GM18951 (cell line): ENCODE measurements at regions not wholly inside any gene's neighbourhood (a gene's known extent, or its start where the extent isn't known, plus 50 kb on each side); places are given as distances from the start of the nearest gene placed in this dataset.

Experiments
- POLR2A ChIP-seq: IDR thresholded peaks from 4 replicates; pipeline ENCODE4 v1.6.1; 2011; ENCODE audit warnings: mild to moderate bottlenecking; ENCODE audit not compliant: insufficient read length, insufficient read depth; ENCODE audit errors: extremely low read depth
- in situ Hi-C: fragments of 300-500 bp; cut with MboI; formaldehyde crosslinking; loops from one replicate; pipeline ENCODE4 v1.12.0; 2022; ENCODE audit warnings: low sequenced_read_pairs, mixed read lengths, inconsistent platforms; ENCODE audit not compliant: unreplicated experiment

DNA sequence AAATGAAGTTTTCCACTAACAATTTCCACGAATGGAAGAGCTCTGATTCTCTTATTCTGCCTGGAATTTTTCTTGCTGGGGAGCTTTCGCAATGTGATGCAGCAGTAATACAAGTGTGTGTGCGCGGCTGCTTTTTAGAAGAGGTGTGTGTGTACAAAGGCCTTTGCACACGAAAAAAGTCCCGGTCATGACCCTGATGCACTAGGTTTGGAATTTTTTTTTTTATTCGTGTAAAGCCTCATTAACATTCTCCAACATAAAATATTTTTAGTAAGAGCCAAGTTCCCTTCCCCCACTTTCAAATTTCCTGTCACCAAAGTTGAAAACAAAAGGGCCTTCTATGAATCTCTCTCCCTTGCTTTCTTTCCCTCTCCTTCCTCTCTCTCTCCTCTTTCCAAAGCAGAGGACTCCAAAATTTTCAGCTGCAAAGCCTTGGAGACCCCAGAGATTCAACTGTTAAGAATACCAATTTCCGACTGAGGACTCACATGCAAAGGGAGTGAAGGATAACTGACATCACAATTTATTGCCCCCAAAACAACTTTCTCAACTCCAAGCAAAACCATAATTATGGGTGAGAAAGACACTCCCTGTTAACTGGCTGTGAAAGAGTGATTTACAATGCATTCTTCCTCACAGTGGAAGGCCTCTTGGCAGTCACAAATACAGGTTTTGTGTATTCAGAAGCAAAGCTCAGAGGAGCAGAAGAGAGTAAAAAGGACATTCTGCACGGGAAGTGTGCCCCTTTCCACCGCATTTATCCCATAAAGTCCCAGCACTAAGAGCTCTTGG lies 421.2 kb upstream of the JARID2 start:
- in situ Hi-C loops: no loop called here
- no peak for TF ChIP-seq POLR2A

DNA sequence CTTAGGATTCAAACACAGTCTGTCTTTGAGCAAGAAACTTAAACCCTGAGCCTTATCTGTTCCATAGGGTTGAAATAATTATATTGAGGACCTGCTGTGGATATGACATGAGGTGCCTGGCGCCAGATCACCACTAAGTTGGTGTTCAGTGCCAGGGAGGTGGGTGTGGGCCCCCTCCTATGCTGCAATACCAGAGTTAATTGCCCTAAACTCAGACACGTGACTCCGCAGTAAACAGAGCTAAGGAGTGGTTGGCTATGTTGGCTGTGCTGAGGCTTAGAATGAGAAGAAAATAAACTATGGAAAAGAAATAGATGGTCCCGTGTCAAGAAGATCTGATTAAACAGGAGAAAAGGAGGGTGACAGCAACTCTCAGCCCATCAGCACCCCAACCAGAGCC lies 419.4 kb upstream of the JARID2 start:
- in situ Hi-C loops: no loop called here
- TF ChIP-seq POLR2A: no peak

DNA sequence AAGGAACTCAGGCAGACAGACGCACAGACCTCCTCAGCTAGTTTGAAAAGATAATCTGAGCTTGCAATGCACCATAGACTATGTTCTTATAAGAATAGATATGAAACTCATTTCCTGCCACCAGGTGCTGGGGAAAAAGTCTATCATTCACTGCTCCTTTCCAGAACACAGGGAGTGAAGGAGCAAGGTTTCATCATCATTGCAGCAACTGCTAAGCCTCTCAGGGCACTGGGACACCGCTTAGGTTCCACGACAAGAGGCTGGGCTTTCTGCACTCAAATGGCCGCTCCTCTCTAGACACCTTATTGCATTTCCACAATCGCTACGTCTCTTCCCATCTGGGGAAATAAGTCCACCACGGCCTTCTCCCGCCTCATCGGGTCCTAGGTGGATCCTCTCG lies 418.5 kb upstream of the JARID2 start:
- in situ Hi-C loops: no loop called here
- no peak for TF ChIP-seq POLR2A

DNA sequence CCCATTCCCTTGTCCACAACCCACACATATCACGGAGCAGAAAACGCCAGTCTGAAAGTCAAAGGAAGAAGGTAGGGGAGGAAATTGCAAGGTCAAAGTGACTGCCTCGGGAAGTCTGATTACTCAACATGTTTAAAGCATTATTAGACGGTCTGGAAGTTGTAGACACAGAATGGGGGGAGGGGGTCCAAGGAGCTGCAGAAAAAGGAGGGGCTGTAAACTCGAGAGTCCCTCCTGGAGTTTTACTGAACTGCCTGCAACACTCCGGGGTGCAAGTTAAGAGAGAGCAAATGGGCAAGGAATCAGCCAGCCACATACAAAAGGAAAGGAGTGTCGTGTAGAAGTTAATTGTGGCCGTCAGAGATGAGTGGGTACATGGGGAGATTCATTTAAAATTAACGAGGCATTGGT lies 417.7 kb upstream of the JARID2 start:
- in situ Hi-C loops: no loop called here
- TF ChIP-seq POLR2A: no peak

DNA sequence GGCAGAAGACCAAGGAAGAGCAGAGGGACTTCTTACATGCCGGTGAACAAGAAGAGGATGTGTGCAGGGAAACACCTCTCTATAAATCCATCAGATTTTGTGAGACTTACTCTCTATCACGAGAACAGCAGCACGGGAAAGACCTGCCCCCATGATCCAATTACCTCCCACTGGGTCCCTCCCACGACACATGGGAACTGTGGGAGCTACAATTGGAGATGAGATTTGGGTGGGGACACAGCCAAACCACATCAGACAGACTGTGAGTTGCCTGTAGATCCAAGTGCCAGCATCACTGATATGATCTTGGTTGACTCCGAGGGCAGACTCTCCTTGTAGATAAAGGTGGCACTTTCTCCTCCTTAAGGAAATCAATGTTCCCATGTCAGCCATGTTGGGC lies 414.8 kb upstream of the JARID2 start:
- TF ChIP-seq POLR2A: no peak
- in situ Hi-C loops: no loop called here

DNA sequence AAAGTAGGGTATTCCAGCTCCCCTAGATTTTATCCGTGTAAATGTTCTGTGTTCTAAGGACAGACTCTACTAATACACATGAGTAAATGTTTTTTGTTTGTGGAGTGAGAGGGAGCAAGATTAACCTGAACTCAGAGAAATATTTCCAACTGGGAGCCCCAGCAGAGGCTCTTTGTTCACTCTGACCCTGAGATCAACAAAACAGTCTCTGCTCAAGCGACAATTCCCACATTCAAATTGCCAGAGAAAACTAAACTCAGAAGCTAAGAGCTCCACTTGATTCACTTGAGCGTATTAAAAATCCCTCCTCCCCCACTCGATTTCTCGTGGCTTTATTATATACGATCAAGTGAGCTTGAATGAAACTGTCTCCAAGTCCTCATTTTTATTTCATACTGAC lies 413.9 kb upstream of the JARID2 start:
- TF ChIP-seq POLR2A: no peak
- in situ Hi-C loops: no loop called here

DNA sequence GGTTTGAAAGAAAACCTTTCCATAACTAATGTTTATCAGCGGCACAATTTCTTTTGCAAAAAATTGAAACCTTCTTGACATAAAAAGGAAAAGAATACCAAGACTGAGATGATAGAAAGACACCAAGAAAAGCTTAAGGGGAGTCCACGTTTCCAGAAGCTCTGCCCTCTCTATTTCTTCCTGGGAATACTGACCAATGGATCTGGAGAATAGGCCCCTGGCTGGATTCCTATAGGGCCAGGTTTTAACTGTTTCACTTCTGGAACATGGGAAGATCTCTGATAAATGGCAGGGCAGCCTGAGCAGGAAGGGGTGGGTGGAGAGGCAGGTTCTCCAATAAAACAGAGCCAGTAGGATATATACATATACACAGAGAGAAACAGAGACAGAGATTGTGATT lies 413.4 kb upstream of the JARID2 start:
- TF ChIP-seq POLR2A: no peak
- in situ Hi-C loops: no loop called here

DNA sequence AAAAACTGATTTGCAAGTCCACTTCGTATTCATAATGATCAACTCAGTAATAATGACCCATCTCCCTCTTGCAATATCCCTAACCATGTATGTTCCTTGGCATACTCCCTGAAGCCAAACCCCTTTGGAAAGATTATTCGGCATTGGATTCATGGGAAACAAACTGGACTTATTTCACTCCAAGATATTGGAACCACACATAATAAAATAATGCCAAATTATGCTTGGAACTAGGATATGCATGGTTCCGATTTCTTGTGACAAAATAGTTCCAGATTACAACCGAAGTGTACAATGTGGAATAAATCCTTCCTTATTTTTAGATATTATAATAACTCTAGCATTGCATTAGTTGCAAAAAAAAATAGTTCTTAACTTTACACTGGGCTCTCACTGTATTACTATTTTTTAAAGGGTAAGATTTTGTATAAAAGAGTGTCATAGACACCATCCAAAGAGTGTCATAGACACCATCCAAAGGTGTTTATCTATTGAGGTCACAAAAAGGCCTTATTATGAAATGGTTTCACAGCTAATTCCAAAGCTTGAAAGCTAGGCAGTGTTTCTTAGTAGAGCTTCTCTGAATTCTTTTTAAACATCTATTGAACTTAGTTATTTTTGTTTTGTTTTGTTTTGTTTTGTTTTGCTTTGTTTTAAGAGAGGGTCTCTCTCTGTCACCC lies 410.9 kb upstream of the JARID2 start:
- in situ Hi-C loops: no loop called here
- no peak for TF ChIP-seq POLR2A

DNA sequence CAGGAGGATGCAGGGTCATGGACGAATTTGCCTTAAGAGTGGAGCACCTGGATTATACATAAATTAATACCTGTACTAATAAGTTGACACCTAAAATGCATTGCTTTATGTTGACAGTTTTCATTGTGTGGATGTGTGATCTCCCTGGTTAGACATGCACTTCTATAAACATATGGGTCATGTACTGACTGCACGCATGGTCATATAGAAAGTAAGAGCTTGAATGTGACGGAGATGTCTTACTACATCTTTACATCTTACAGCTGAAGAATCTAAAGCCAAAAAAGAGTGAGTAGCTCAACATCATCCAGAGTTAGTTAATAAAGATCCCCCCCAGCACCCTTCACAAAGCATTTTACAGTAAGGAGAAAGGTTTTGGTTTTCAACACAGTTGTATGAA lies 408.4 kb upstream of the JARID2 start:
- no peak for TF ChIP-seq POLR2A
- in situ Hi-C loops: no loop called here

DNA sequence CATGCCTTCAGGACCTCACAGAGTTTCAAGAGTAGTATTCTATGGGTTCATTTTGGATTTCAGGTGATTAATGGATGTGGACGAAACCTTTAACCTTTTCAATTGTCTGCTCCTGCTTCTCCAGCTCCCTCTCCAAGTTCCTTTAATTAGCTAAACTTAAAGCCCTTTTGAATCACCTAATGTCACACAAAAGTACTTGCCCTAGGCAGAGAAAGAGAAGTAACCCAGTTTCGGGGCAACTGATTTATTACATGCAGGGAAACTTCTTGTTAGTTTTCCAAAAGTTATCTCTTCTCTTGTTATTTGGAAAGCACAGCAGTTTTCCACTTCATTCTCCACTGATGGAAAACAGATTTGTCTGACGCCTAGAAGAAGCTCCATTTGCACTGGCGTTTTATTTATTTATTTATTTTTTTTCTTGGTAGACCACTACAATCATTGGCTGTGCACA lies 407.7 kb upstream of the JARID2 start:
- in situ Hi-C loops: no loop called here
- TF ChIP-seq POLR2A: no peak

DNA sequence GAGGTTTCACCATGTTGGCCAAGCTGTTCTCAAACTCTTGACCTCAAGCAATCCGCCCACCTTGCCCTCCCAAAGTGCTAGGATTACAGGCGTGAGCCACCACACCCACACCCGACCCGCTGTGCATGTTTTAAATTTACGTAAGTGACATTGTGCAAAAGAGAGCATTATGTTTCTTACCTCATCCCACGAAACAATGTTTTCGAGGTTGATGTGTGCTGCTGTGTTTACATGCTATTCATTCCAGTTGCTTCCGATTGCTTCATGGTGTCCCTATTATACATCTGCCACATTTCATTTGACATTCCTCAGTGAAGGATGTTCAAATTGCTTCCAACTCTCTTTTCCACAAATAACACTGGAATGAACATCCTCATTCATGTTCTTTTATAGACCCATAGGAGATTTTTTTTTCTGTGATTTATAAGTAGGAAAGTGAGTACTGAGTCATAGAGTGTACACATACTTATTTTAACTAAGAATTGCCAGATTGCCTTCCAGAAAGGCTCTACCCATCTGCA lies 403.9 kb upstream of the JARID2 start:
- no peak for TF ChIP-seq POLR2A
- in situ Hi-C loops: no loop called here

DNA sequence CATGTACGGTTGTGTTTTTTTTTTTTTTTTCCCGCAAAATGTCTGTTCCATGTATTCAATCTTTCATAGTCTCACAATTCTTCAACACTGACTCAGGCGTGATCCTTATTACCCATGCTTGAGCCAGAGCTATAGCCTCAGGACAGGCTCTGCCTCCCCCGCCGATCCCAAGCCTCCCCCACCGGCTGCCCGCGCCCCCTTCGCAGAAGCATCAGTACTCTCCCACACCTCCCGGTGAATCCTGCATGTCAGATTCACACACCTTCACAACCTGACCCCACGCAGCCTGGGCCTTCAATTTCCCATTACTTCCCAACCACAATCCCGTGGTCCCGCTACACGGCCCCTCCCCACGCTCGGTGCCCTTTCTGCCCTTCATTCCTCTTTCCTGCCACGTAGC lies 401.5 kb upstream of the JARID2 start:
- no peak for TF ChIP-seq POLR2A
- in situ Hi-C loops: no loop called here

DNA sequence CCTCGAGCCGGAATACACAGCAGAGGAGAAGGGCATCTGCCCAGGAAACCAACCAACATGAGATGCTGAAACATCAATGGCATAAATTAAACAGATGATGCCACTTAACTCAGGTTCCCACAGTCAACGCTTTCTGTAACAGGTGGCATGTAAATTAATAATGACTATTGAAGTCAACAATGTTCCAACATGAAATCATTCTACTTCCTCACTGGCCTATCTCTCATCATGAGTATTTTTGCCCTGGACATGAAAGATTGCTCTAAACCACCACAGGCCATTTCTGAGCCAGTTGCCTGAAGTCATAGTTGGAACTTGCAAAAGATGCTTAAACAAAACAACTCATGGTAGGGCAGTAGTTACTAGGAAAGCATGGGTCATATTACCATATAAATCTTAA lies 397.9 kb upstream of the JARID2 start:
- no peak for TF ChIP-seq POLR2A
- in situ Hi-C loops: no loop called here

DNA sequence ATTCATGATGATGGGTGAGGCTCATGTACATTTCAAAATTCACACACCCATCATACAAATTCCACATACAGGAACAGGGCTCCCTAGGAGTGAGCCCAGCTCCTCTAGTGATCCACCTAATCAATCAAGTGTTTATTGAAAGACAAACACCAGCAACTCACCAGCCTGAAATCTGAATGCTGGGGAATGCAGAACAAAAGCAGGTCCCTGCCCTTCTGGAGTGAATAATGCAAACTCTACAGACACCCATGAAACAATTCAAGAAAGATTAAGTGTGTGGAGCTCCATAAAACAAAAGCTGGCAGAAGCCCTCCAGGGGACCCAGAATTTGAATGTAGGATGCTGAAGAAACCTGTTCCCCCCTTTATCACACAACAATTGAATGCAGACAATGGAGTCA lies 396.7 kb upstream of the JARID2 start:
- no peak for TF ChIP-seq POLR2A
- in situ Hi-C loops: no loop called here
